Natural killer cell (primary cell): ENCODE measurements at regions not wholly inside any gene's neighbourhood (a gene's known extent, or its start where the extent isn't known, plus 50 kb on each side); places are given as distances from the start of the nearest gene placed in this dataset.

ENCODE experiments used
- ATAC-seq, 3 donors: fragments of 150-1000 bp in 2 of 3; fragments of 200-7000 bp in 1 of 3; cut with Tn5 transposase; 1 replicate in 1 of 3; 2 replicates in 2 of 3; pipeline ENCODE4 v1.10.0; 2021; ENCODE audit warnings: mild to moderate bottlenecking in 2 of 3, moderate library complexity in 2 of 3
- DNase-seq, 2 donors: peaks; one replicate each; pipeline versions ENCODE4 v3.0.0 to v3.0.0-alpha.2; 2013 to 2021; ENCODE audit warnings: mixed read lengths in 1 of 2
- H3K27ac ChIP-seq: one replicate; pipeline ENCODE4 v1.5.1; 2013; ENCODE audit warnings: mild to moderate bottlenecking, low read length
- H3K27me3 ChIP-seq: one replicate; pipeline ENCODE4 v1.6.1; 2013; ENCODE audit warnings: low read length; ENCODE audit not compliant: control insufficient read depth, insufficient read depth
- H3K36me3 ChIP-seq: one replicate; pipeline ENCODE4 v1.6.1; 2013; ENCODE audit warnings: low read length; ENCODE audit not compliant: control insufficient read depth, insufficient read depth
- H3K4me1 ChIP-seq: one replicate; pipeline ENCODE4 v1.6.1; 2013; ENCODE audit warnings: low read length; ENCODE audit not compliant: control insufficient read depth, insufficient read depth
- H3K4me3 ChIP-seq: one replicate; pipeline ENCODE4 v1.5.1; 2013; ENCODE audit warnings: low read length
- H3K9me3 ChIP-seq: one replicate; pipeline ENCODE4 v1.6.1; 2013; ENCODE audit warnings: low read length; ENCODE audit not compliant: control insufficient read depth, insufficient read depth
- H3K27ac Mint-ChIP-seq, 2 donors: one replicate each; pipeline ENCODE4 v1.8.0; 2022; ENCODE audit warnings: mild to moderate bottlenecking in 2 of 2, mixed read lengths in 2 of 2, moderate library complexity in 1 of 2
- H3K27me3 Mint-ChIP-seq, 2 donors: one replicate each; pipeline ENCODE4 v1.8.0; 2022; ENCODE audit warnings: low read depth in 2 of 2, mixed read lengths in 2 of 2
- H3K36me3 Mint-ChIP-seq: one replicate; pipeline ENCODE4 v1.8.0; 2022; ENCODE audit warnings: mixed read lengths
- H3K4me1 Mint-ChIP-seq, 2 donors: one replicate each; pipeline ENCODE4 v1.8.0; 2022; ENCODE audit warnings: mixed read lengths in 2 of 2
- H3K4me3 Mint-ChIP-seq: one replicate; pipeline ENCODE4 v1.8.0; 2022; ENCODE audit warnings: mild to moderate bottlenecking, moderate library complexity, mixed read lengths
- H3K9me3 Mint-ChIP-seq, 2 donors: one replicate each; pipeline ENCODE4 v1.8.0; 2022; ENCODE audit warnings: mixed read lengths in 2 of 2
- WGBS: methylation state at CpG from one replicate; pipeline ENCODE4 v1.1.7; 2013; ENCODE audit warnings: missing lambda C conversion rate; ENCODE audit not compliant: insufficient coverage; 5-methylcytosine and 5-hydroxymethylcytosine counted together
- intact Hi-C: fragments of 100-400 bp; cut with micrococcal nuclease; formaldehyde crosslinking; loops from one replicate; pipeline ENCODE4 v1.14.2; 2022
- TF ChIP-seq, protein P1 (sequence below): fragments of 200-600 bp; IDR thresholded peaks from one replicate; pipeline ENCODE4 v1.8.0; 2022; ENCODE audit warnings: antibody characterized with exemption

DNA sequence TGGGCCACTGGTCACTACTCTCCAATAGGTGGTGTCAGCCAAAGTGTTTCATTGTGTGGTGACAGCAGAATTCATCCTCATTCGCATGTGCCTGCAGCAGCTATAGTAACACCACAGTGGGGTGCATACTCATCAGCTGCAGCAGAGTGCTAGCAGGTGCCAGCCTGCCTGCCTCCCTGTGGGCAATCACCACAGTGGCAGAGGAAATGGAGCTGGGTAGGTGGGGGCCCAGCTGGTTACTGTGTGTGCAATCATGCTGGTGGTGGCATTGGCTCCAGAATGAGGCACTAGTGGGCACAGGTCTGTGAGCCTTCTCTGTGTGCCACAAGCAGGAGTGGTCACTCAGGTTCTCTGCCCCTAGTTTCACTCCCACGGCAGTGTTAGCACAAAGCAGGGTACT is 579.2 kb downstream of the PTPRC start:
- 18% methylated on average over 2 of the region's 2 CpGs for WGBS
- intact Hi-C loops: no loop called here
- Histone ChIP-seq H3K9me3 (no peaks in the 10 kb centered on the region), H3K27ac (no peak overlapping the region), H3K4me3 (no peak overlapping the region), H3K27me3 (no peaks in the 10 kb centered on the region), H3K4me1 (peaks cover 12% of the 10 kb centered on the region), H3K36me3 (no peaks in the 10 kb centered on the region)
- peaks cover 0 to 5% of the 10 kb centered on the region in 2 donors for H3K27me3 Mint-ChIP-seq
- TF ChIP-seq, protein P1, sequence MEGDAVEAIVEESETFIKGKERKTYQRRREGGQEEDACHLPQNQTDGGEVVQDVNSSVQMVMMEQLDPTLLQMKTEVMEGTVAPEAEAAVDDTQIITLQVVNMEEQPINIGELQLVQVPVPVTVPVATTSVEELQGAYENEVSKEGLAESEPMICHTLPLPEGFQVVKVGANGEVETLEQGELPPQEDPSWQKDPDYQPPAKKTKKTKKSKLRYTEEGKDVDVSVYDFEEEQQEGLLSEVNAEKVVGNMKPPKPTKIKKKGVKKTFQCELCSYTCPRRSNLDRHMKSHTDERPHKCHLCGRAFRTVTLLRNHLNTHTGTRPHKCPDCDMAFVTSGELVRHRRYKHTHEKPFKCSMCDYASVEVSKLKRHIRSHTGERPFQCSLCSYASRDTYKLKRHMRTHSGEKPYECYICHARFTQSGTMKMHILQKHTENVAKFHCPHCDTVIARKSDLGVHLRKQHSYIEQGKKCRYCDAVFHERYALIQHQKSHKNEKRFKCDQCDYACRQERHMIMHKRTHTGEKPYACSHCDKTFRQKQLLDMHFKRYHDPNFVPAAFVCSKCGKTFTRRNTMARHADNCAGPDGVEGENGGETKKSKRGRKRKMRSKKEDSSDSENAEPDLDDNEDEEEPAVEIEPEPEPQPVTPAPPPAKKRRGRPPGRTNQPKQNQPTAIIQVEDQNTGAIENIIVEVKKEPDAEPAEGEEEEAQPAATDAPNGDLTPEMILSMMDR: no peak
- peaks cover 8% of the 10 kb centered on the region for H3K36me3 Mint-ChIP-seq
- ATAC-seq (peak; percentile 84 to 98 (median 91)), DNase-seq (peak; percentile 32 to 52)
- H3K4me1 Mint-ChIP-seq: peaks cover 24 to 31% of the 10 kb centered on the region in 2 donors
- peak overlapping the region; percentile 19 to 68 for H3K27ac Mint-ChIP-seq
- peak overlapping the region; percentile 25 for H3K4me3 Mint-ChIP-seq
- H3K9me3 Mint-ChIP-seq: peaks cover 0 to 4% of the 10 kb centered on the region in 2 donors

DNA sequence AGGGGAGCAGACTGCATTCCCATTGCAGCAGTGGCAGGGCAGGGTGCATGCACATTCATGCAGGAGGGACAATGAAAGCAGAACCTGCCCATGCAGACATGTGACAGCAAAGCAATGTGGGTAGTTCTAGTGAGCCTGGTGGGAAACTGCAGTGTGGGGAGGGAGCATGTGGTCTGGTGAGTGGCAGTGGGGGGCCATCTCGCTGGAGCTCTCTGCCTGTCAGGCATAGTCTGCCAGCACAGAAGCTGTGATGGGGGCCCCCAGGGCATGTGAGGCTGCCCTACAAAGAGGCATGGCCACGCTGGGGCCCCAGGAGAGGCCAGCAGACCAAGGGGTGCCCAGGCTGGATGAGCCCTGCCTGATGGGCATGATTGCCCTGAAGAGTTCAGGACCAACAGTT is 579.7 kb downstream of the PTPRC start:
- Histone ChIP-seq H3K27me3 (no peaks in the 10 kb centered on the region), H3K4me3 (no peak overlapping the region), H3K36me3 (no peaks in the 10 kb centered on the region), H3K27ac (no peak overlapping the region), H3K4me1 (peaks cover 12% of the 10 kb centered on the region), H3K9me3 (no peaks in the 10 kb centered on the region)
- DNase-seq: no peak
- Mint-ChIP-seq H3K36me3 (peaks cover 8% of the 10 kb centered on the region), H3K27me3 (peaks cover 0 to 5% of the 10 kb centered on the region in 2 donors), H3K4me3 (peak overlapping the region; percentile 25), H3K4me1 (peaks cover 24 to 31% of the 10 kb centered on the region in 2 donors), H3K9me3 (peaks cover 0 to 4% of the 10 kb centered on the region in 2 donors), H3K27ac (peak overlapping the region; percentile 19 to 68)
- ATAC-seq: peak in 2 of 3 donors; percentile 27 to 33
- TF ChIP-seq, protein P1: no peak
- WGBS: 33% methylated on average over 2 of the region's 2 CpGs
- intact Hi-C loops: no loop called here

DNA sequence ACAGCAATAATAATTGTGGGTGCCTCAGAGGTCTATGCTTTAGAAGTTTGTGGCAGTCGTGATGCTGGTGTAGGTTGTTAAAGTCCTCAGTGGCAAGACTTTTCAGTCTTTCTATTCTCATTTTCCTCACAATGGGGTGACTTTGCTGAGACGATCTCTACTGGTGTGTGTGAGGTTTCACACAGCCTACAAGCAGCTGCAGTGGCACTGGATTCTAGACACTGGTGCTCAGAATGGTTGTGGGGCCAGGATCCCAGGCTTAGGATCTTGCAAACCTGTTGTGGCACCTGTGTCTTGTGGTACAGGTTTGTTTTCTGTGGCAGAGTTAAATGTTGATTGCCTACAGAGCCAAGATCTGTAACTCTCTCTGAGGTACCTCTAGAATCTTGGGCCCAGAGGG is 581.2 kb downstream of the PTPRC start:
- ATAC-seq (no peak), DNase-seq (no peak)
- H3K27me3 ChIP-seq: no peaks in the 10 kb centered on the region
- H3K9me3 ChIP-seq: no peaks in the 10 kb centered on the region
- H3K4me3 Mint-ChIP-seq: no peak overlapping the region
- no peak overlapping the region for H3K4me3 ChIP-seq
- WGBS: 81% methylated on average over 1 of the region's 2 CpGs
- H3K27me3 Mint-ChIP-seq: peaks cover 0 to 5% of the 10 kb centered on the region in 2 donors
- intact Hi-C loops: no loop called here
- H3K27ac Mint-ChIP-seq: peak overlapping the region; percentile 3 to 17
- H3K4me1 Mint-ChIP-seq: peaks cover 24 to 31% of the 10 kb centered on the region in 2 donors
- TF ChIP-seq, protein P1: no peak
- H3K9me3 Mint-ChIP-seq: peaks cover 0 to 4% of the 10 kb centered on the region in 2 donors
- no peak overlapping the region for H3K27ac ChIP-seq
- H3K4me1 ChIP-seq: peaks cover 12% of the 10 kb centered on the region
- H3K36me3 ChIP-seq: no peaks in the 10 kb centered on the region
- H3K36me3 Mint-ChIP-seq: peaks cover 7% of the 10 kb centered on the region
